ENCODE measurements at regions not wholly inside any gene's neighbourhood (a gene's known extent, or its start where the extent isn't known, plus 50 kb on each side); places are given as distances from the start of the nearest gene placed in this dataset.

DNA sequence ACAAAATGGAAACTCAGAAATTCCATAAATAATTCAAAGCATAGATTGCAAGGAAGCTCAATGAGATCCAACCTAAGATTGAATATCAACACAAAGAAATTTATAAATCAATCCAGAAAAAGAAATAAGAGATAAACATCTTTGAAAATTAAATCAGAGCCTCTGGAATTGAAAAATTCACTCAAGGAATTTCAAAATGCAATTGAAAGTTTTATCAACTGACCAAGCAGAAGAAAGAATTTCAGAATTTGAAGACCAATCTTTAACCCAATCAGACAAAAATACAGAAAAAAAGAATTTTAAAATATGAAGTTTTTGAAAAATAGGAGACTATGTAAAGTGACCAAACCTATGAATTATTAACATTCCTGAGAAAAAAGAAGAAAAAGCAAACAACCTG is 134.1 kb downstream of the GASK1B start:
- Histone ChIP-seq H3K4me3 (no peak overlapping the region), H3K9me3 (ENCODE audit: insufficient read depth, low read depth) (no peaks in the 10 kb centered on the region; the same call in 1 of the 2 replicates), H2AFZ (no peak overlapping the region), H3K27me3 (ENCODE audit: insufficient read depth, low read depth) (no peaks in the 10 kb centered on the region), H3K4me2 (no peak overlapping the region), H3K79me2 (ENCODE audit: low read depth) (no peaks in the 10 kb centered on the region), H3K36me3 (ENCODE audit: low read depth) (no peaks in the 10 kb centered on the region), H3F3A (ENCODE audit: insufficient read depth, low read depth) (no peaks in the 10 kb centered on the region; the same call in 1 of the 2 replicates), H3K4me1 (replicated peaks; ENCODE audit: insufficient read depth) (no peaks in the 10 kb centered on the region; the same call in 1 of the 2 replicates), H3K27ac (no peak overlapping the region), H3K9me2 (ENCODE audit: insufficient read depth) (no peaks in the 10 kb centered on the region), H4K20me1 (ENCODE audit: insufficient read depth) (no peaks in the 10 kb centered on the region)
- intact Hi-C loops (cut with micrococcal nuclease; ENCODE audit: unreplicated experiment): no loop called here
- DNase-seq: no peak
- no TSS peak for BruUV-seq (replicated peaks)
- TF ChIP-seq, protein P1, sequence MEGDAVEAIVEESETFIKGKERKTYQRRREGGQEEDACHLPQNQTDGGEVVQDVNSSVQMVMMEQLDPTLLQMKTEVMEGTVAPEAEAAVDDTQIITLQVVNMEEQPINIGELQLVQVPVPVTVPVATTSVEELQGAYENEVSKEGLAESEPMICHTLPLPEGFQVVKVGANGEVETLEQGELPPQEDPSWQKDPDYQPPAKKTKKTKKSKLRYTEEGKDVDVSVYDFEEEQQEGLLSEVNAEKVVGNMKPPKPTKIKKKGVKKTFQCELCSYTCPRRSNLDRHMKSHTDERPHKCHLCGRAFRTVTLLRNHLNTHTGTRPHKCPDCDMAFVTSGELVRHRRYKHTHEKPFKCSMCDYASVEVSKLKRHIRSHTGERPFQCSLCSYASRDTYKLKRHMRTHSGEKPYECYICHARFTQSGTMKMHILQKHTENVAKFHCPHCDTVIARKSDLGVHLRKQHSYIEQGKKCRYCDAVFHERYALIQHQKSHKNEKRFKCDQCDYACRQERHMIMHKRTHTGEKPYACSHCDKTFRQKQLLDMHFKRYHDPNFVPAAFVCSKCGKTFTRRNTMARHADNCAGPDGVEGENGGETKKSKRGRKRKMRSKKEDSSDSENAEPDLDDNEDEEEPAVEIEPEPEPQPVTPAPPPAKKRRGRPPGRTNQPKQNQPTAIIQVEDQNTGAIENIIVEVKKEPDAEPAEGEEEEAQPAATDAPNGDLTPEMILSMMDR (conservative IDR thresholded peaks at IDR 0.05): no peak
- TF ChIP-seq EZH2 (IDR thresholded peaks at IDR 0.05; ENCODE audit: low read depth): no peak
- ChIA-PET POLR2A (ENCODE audit: unreplicated experiment) (no interaction called here), CTCF (no interaction called here)

DNA sequence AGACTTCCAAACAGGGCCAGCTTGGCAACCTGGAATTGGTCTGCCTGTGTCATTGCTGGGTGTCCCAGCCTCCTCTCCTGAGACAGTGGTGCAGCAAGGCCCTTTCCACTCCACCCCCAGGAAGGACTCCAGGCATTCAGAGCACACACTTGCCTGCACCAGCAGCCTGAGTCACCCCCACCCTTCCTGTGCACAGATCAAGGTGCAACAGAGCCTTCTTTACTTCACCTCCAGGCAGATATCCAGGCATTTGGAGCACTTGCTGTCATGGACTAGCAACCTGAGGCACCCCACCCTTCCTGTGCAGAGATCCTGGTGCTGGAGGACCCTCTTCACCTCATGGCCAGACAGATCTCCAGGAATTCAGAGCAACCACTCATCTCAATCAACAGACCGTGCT is 135.8 kb downstream of the GASK1B start:
- Histone ChIP-seq H3K79me2 (ENCODE audit: low read depth) (no peaks in the 10 kb centered on the region), H3K4me3 (no peak overlapping the region), H3K27ac (no peak overlapping the region), H4K20me1 (ENCODE audit: insufficient read depth) (no peaks in the 10 kb centered on the region), H3F3A (ENCODE audit: insufficient read depth, low read depth) (no peaks in the 10 kb centered on the region), H3K4me2 (no peak overlapping the region), H3K36me3 (ENCODE audit: low read depth) (no peaks in the 10 kb centered on the region), H2AFZ (no peak overlapping the region), H3K27me3 (ENCODE audit: insufficient read depth, low read depth) (no peaks in the 10 kb centered on the region), H3K9me3 (ENCODE audit: insufficient read depth, low read depth) (no peaks in the 10 kb centered on the region; the same call in 1 of the 2 replicates), H3K4me1 (replicated peaks; ENCODE audit: insufficient read depth) (no peaks in the 10 kb centered on the region), H3K9me2 (ENCODE audit: insufficient read depth) (no peaks in the 10 kb centered on the region)
- intact Hi-C loops (cut with micrococcal nuclease; ENCODE audit: unreplicated experiment): no loop called here
- ChIA-PET POLR2A (ENCODE audit: unreplicated experiment) (no interaction called here), CTCF (no interaction called here)
- no peak for DNase-seq
- no TSS peak for BruUV-seq (replicated peaks)
- no peak for TF ChIP-seq EZH2 (IDR thresholded peaks at IDR 0.05; ENCODE audit: low read depth)

DNA sequence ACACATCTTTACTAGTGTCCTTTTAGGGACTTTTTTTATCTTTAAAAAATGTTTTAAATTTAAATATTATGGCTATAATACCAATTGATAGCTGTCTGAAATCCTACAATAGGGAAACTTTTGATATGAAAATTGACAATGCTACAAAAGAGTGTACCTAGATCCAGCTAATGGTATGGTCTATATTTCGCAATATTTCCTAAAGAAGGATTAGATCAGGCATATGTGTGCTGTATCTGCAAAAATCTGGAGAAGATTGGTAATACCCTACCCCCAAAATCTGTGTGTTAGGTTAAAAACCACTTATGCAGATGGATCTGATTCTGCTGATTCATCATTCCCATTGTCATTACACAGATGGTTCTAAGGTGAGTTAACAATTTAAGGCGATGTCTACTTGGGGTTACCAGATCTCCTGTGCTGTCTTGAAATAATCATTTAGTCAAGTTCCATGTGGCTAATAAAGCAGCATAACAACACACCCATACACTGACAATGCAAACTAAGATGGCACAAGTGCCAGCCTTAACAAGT is 137.1 kb downstream of the GASK1B start:
- no peak for DNase-seq
- Histone ChIP-seq H3K4me3 (no peak overlapping the region), H3K36me3 (ENCODE audit: low read depth) (no peaks in the 10 kb centered on the region), H3K79me2 (ENCODE audit: low read depth) (no peaks in the 10 kb centered on the region), H3K9me2 (ENCODE audit: insufficient read depth) (no peaks in the 10 kb centered on the region), H2AFZ (no peak overlapping the region), H3K27me3 (ENCODE audit: insufficient read depth, low read depth) (no peaks in the 10 kb centered on the region), H3K4me1 (replicated peaks; ENCODE audit: insufficient read depth) (no peaks in the 10 kb centered on the region), H3K4me2 (no peak overlapping the region), H4K20me1 (ENCODE audit: insufficient read depth) (no peaks in the 10 kb centered on the region), H3K9me3 (ENCODE audit: insufficient read depth, low read depth) (no peaks in the 10 kb centered on the region; the same call in 1 of the 2 replicates), H3K27ac (no peak overlapping the region), H3F3A (ENCODE audit: insufficient read depth, low read depth) (no peaks in the 10 kb centered on the region)
- ChIA-PET CTCF (no interaction called here), POLR2A (ENCODE audit: unreplicated experiment) (no interaction called here)
- intact Hi-C loops (cut with micrococcal nuclease; ENCODE audit: unreplicated experiment): no loop called here
- TF ChIP-seq, protein P1 (conservative IDR thresholded peaks at IDR 0.05): no peak
- TF ChIP-seq EZH2 (IDR thresholded peaks at IDR 0.05; ENCODE audit: low read depth): no peak
- BruUV-seq (replicated peaks): no TSS peak

All from PC-9 (cell line).